ENCODE measurements at regions not wholly inside any gene's neighbourhood (a gene's known extent, or its start where the extent isn't known, plus 50 kb on each side); places are given as distances from the start of the nearest gene placed in this dataset.

GRCh38 chr18:2002151-2002550 lies 569.2 kb downstream of the METTL4 start:
- Mint-ChIP-seq H3K27me3 (peaks cover 2% of the 10 kb centered on the region), H3K27ac (no peak overlapping the region), H3K4me1 (no peaks in the 10 kb centered on the region), H3K36me3 (no peaks in the 10 kb centered on the region), H3K9me3 (no peaks in the 10 kb centered on the region), H3K4me3 (no peak overlapping the region)
- DNase-seq (no peak), ATAC-seq (ENCODE audit: low read depth) (no peak)
- POLR2A ChIA-PET = no interaction called here

GRCh38 chr18:2002604-2003003 lies 568.7 kb downstream of the METTL4 start:
- ATAC-seq (ENCODE audit: low read depth) (no peak), DNase-seq (no peak)
- peaks cover 2% of the 10 kb centered on the region for H3K27me3 Mint-ChIP-seq
- H3K4me3 Mint-ChIP-seq = no peak overlapping the region
- H3K27ac Mint-ChIP-seq = no peak overlapping the region
- no peaks in the 10 kb centered on the region for H3K4me1 Mint-ChIP-seq
- no peaks in the 10 kb centered on the region for H3K9me3 Mint-ChIP-seq
- H3K36me3 Mint-ChIP-seq = no peaks in the 10 kb centered on the region
- POLR2A ChIA-PET = no interaction called here

- ATAC-seq (ENCODE audit: low read depth) (no peak), DNase-seq (no peak)
- no peaks in the 10 kb centered on the region for H3K27me3 Mint-ChIP-seq
- POLR2A ChIA-PET = no interaction called here
- no peaks in the 10 kb centered on the region for H3K36me3 Mint-ChIP-seq
- no peak overlapping the region for H3K27ac Mint-ChIP-seq
- no peaks in the 10 kb centered on the region for H3K4me1 Mint-ChIP-seq
- no peaks in the 10 kb centered on the region for H3K9me3 Mint-ChIP-seq
- no peak overlapping the region for H3K4me3 Mint-ChIP-seq
Measured at GRCh38 chr18:2009942-2010697, 561.2 kb downstream of the METTL4 start.

GRCh38 chr18:2027016-2027415 lies 544.3 kb downstream of the METTL4 start:
- POLR2A ChIA-PET = no interaction called here
- no peaks in the 10 kb centered on the region for H3K27me3 Mint-ChIP-seq
- ATAC-seq (ENCODE audit: low read depth) (no peak), DNase-seq (no peak)
- no peaks in the 10 kb centered on the region for H3K4me1 Mint-ChIP-seq
- no peaks in the 10 kb centered on the region for H3K9me3 Mint-ChIP-seq
- no peak overlapping the region for H3K4me3 Mint-ChIP-seq
- no peak overlapping the region for H3K27ac Mint-ChIP-seq
- H3K36me3 Mint-ChIP-seq = no peaks in the 10 kb centered on the region

GRCh38 chr18:2027756-2028155 lies 543.5 kb downstream of the METTL4 start:
- no peak overlapping the region for H3K4me3 Mint-ChIP-seq
- no peak overlapping the region for H3K27ac Mint-ChIP-seq
- no peaks in the 10 kb centered on the region for H3K9me3 Mint-ChIP-seq
- POLR2A ChIA-PET = no interaction called here
- no peaks in the 10 kb centered on the region for H3K27me3 Mint-ChIP-seq
- H3K4me1 Mint-ChIP-seq = no peaks in the 10 kb centered on the region
- no peaks in the 10 kb centered on the region for H3K36me3 Mint-ChIP-seq
- ATAC-seq (ENCODE audit: low read depth) = no peak
- DNase-seq = no peak

GRCh38 chr18:2028986-2029385 lies 542.3 kb downstream of the METTL4 start:
- no peak for DNase-seq
- POLR2A ChIA-PET = no interaction called here

GRCh38 chr18:2030647-2031046 lies 540.7 kb downstream of the METTL4 start:
- DNase-seq = no peak
- POLR2A ChIA-PET = no interaction called here
- Mint-ChIP-seq H3K9me3 (no peaks in the 10 kb centered on the region), H3K27me3 (peaks cover under 1% of the 10 kb centered on the region), H3K27ac (no peak overlapping the region), H3K4me3 (no peak overlapping the region), H3K36me3 (no peaks in the 10 kb centered on the region), H3K4me1 (no peaks in the 10 kb centered on the region)
- ATAC-seq (ENCODE audit: low read depth) = no peak

More at GRCh38 chr18:2028986-2029385, 542.3 kb downstream of the METTL4 start:
- H3K36me3 Mint-ChIP-seq = no peaks in the 10 kb centered on the region
- no peak overlapping the region for H3K4me3 Mint-ChIP-seq
- H3K9me3 Mint-ChIP-seq = no peaks in the 10 kb centered on the region
- H3K27me3 Mint-ChIP-seq = no peaks in the 10 kb centered on the region
- no peak for ATAC-seq (ENCODE audit: low read depth)
- H3K4me1 Mint-ChIP-seq = no peaks in the 10 kb centered on the region
- no peak overlapping the region for H3K27ac Mint-ChIP-seq

- H3K4me3 Mint-ChIP-seq = no peak overlapping the region
- ATAC-seq (ENCODE audit: low read depth) = no peak
- no peaks in the 10 kb centered on the region for H3K9me3 Mint-ChIP-seq
- no peaks in the 10 kb centered on the region for H3K36me3 Mint-ChIP-seq
- POLR2A ChIA-PET = no interaction called here
- no peak for DNase-seq
- H3K4me1 Mint-ChIP-seq = no peaks in the 10 kb centered on the region
- H3K27me3 Mint-ChIP-seq = peaks cover 2% of the 10 kb centered on the region
- H3K27ac Mint-ChIP-seq = no peak overlapping the region
Measured at GRCh38 chr18:2032036-2032435, 539.3 kb downstream of the METTL4 start.

- POLR2A ChIA-PET = no interaction called here
- H3K4me1 Mint-ChIP-seq = no peaks in the 10 kb centered on the region
- ATAC-seq (ENCODE audit: low read depth) = no peak
Measured at GRCh38 chr18:2035056-2035455, 536.2 kb downstream of the METTL4 start.

GRCh38 chr18:2036086-2036485 lies 535.2 kb downstream of the METTL4 start:
- peaks cover 2% of the 10 kb centered on the region for H3K27me3 Mint-ChIP-seq
- no peak overlapping the region for H3K27ac Mint-ChIP-seq
- DNase-seq (no peak), ATAC-seq (ENCODE audit: low read depth) (no peak)
- POLR2A ChIA-PET = no interaction called here
- no peaks in the 10 kb centered on the region for H3K36me3 Mint-ChIP-seq
- H3K4me1 Mint-ChIP-seq = no peaks in the 10 kb centered on the region
- no peak overlapping the region for H3K4me3 Mint-ChIP-seq
- no peaks in the 10 kb centered on the region for H3K9me3 Mint-ChIP-seq

More at GRCh38 chr18:2035056-2035455, 536.2 kb downstream of the METTL4 start:
- peaks cover 2% of the 10 kb centered on the region for H3K27me3 Mint-ChIP-seq
- H3K36me3 Mint-ChIP-seq = no peaks in the 10 kb centered on the region
- H3K4me3 Mint-ChIP-seq = no peak overlapping the region
- no peaks in the 10 kb centered on the region for H3K9me3 Mint-ChIP-seq
- DNase-seq = no peak
- H3K27ac Mint-ChIP-seq = no peak overlapping the region

GRCh38 chr18:2040279-2040678 lies 531.0 kb downstream of the METTL4 start:
- no peaks in the 10 kb centered on the region for H3K9me3 Mint-ChIP-seq
- no peaks in the 10 kb centered on the region for H3K4me1 Mint-ChIP-seq
- no peaks in the 10 kb centered on the region for H3K36me3 Mint-ChIP-seq
- DNase-seq = no peak
- peaks cover 2% of the 10 kb centered on the region for H3K27me3 Mint-ChIP-seq
- POLR2A ChIA-PET = no interaction called here
- no peak overlapping the region for H3K27ac Mint-ChIP-seq
- no peak overlapping the region for H3K4me3 Mint-ChIP-seq
- no peak for ATAC-seq (ENCODE audit: low read depth)

- Mint-ChIP-seq H3K4me1 (no peaks in the 10 kb centered on the region), H3K27ac (no peak overlapping the region), H3K27me3 (no peaks in the 10 kb centered on the region), H3K36me3 (no peaks in the 10 kb centered on the region), H3K9me3 (no peaks in the 10 kb centered on the region), H3K4me3 (no peak overlapping the region)
- ATAC-seq (ENCODE audit: low read depth) = no peak
- DNase-seq = no peak
- POLR2A ChIA-PET = no interaction called here
Measured at GRCh38 chr18:2049986-2050385, 521.3 kb downstream of the METTL4 start.

GRCh38 chr18:2050702-2051201 lies 520.6 kb downstream of the METTL4 start:
- no peaks in the 10 kb centered on the region for H3K9me3 Mint-ChIP-seq
- no peaks in the 10 kb centered on the region for H3K4me1 Mint-ChIP-seq
- H3K4me3 Mint-ChIP-seq = no peak overlapping the region
- DNase-seq = no peak
- no peaks in the 10 kb centered on the region for H3K36me3 Mint-ChIP-seq
- ATAC-seq (ENCODE audit: low read depth) = no peak
- no peaks in the 10 kb centered on the region for H3K27me3 Mint-ChIP-seq
- POLR2A ChIA-PET = no interaction called here
- no peak overlapping the region for H3K27ac Mint-ChIP-seq

GRCh38 chr18:2053490-2054089 lies 517.7 kb downstream of the METTL4 start:
- no peak for DNase-seq
- no peaks in the 10 kb centered on the region for H3K27me3 Mint-ChIP-seq
- no peak for ATAC-seq (ENCODE audit: low read depth)
- H3K4me1 Mint-ChIP-seq = no peaks in the 10 kb centered on the region
- no peaks in the 10 kb centered on the region for H3K36me3 Mint-ChIP-seq
- H3K27ac Mint-ChIP-seq = no peak overlapping the region
- POLR2A ChIA-PET = no interaction called here
- no peaks in the 10 kb centered on the region for H3K9me3 Mint-ChIP-seq
- no peak overlapping the region for H3K4me3 Mint-ChIP-seq

All from activated naive CD8-positive, alpha-beta T cell treated with anti-CD3 and anti-CD28 coated beads, Interleukin-2, amount 10 ng/mL, durations not matched to agents 7 days and 5 days (primary cell).